ENCODE measurements at regions not wholly inside any gene's neighbourhood (a gene's known extent, or its start where the extent isn't known, plus 50 kb on each side); places are given as distances from the start of the nearest gene placed in this dataset.
A peak's percentile ranks its signal among the peaks of the same experiment; 100 is the strongest.

DNA sequence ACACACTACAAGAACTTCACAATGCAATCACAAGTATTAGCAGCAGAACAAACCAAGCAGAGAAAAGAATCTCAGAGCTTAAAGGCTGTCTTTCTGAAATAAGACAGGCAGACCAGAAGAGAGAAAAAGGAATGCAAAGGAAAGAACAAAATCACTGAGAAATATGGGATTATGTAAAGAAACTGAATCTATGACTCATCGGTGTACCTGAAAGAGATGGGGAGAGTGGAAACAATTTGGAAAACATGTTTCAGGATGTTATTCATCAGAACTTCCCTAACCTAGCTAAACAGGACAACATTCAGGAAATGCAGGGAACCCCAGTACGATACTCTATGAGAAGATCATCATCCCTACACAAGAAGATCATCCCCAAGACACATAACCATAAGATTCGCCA is 499.0 kb upstream of the CHAC2 start:
- CTCF ChIA-PET: interaction anchor here (0.6 to 0.8 kb wide), 2 partner anchors 16 to 749 kb away, joined by 3 to 6 read pairs; no protein-coding TSS in a partner anchor
- peaks cover 4% of the 10 kb centered on the region; the same call in 1 of the 2 replicates for H3K9me2 ChIP-seq (ENCODE audit: insufficient read depth)
- no peak for DNase-seq
- intact Hi-C loops (cut with micrococcal nuclease; ENCODE audit: unreplicated experiment): loop anchor here (5.0 kb wide), 1 partner anchor 456 kb away; no protein-coding TSS in a partner anchor
- BruUV-seq (replicated peaks): no TSS peak
- no peaks in the 10 kb centered on the region; the same call in 1 of the 2 replicates for H3F3A ChIP-seq (ENCODE audit: insufficient read depth, low read depth)
- POLR2A ChIA-PET (ENCODE audit: unreplicated experiment): no interaction called here
- no peaks in the 10 kb centered on the region for H3K79me2 ChIP-seq (ENCODE audit: low read depth)
- no peaks in the 10 kb centered on the region for H4K20me1 ChIP-seq (ENCODE audit: insufficient read depth)
- no peak overlapping the region for H3K27ac ChIP-seq
- no peak for TF ChIP-seq CTCF (conservative IDR thresholded peaks at IDR 0.05)
- H2AFZ ChIP-seq: no peak overlapping the region
- no peak overlapping the region for H3K4me2 ChIP-seq
- peaks cover 7% of the 10 kb centered on the region; the same call in 1 of the 2 replicates for H3K9me3 ChIP-seq (ENCODE audit: insufficient read depth, low read depth)
- peaks cover 3% of the 10 kb centered on the region for H3K4me1 ChIP-seq (replicated peaks; ENCODE audit: insufficient read depth)
- no peak overlapping the region for H3K4me3 ChIP-seq
- H3K36me3 ChIP-seq (ENCODE audit: low read depth): no peaks in the 10 kb centered on the region
- H3K27me3 ChIP-seq (ENCODE audit: insufficient read depth, low read depth): no peaks in the 10 kb centered on the region

DNA sequence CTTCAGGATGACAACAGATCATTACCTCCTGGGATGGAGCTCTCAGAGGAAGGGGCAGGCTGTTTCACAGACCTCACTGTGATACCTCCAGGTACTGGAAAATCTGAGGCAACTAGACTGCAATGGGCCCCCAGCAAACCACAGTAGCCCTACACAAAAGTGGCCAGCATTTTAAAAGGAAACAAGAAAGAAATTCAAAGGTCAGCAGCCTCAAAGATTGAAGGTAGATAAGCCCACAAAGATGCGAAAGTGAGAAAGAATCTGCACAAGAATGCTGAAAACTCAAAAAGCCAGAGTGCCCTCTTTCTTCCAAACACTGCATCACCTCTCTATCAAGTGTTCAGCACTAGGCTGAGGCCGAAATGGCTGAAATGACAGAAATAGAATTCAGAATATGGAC is 499.5 kb upstream of the CHAC2 start:
- H3K4me3 ChIP-seq: no peak overlapping the region
- no TSS peak for BruUV-seq (replicated peaks)
- H3K27ac ChIP-seq: no peak overlapping the region
- no peaks in the 10 kb centered on the region for H3K79me2 ChIP-seq (ENCODE audit: low read depth)
- H3K36me3 ChIP-seq (ENCODE audit: low read depth): no peaks in the 10 kb centered on the region
- peaks cover 7% of the 10 kb centered on the region; the same call in 1 of the 2 replicates for H3K9me3 ChIP-seq (ENCODE audit: insufficient read depth, low read depth)
- H4K20me1 ChIP-seq (ENCODE audit: insufficient read depth): no peaks in the 10 kb centered on the region
- DNase-seq: peak in 1 of 2 experiments; percentile 10
- H3F3A ChIP-seq (ENCODE audit: insufficient read depth, low read depth): no peaks in the 10 kb centered on the region; the same call in 1 of the 2 replicates
- peak; percentile 30; the same call in 1 of the 2 replicates for TF ChIP-seq CTCF (conservative IDR thresholded peaks at IDR 0.05)
- no peak for TF ChIP-seq EZH2 (IDR thresholded peaks at IDR 0.05; ENCODE audit: low read depth)
- ChIA-PET CTCF (no interaction called here), POLR2A (ENCODE audit: unreplicated experiment) (no interaction called here)
- H2AFZ ChIP-seq: no peak overlapping the region
- peaks cover 4% of the 10 kb centered on the region; the same call in 1 of the 2 replicates for H3K9me2 ChIP-seq (ENCODE audit: insufficient read depth)
- intact Hi-C loops (cut with micrococcal nuclease; ENCODE audit: unreplicated experiment): loop anchor here (5.0 kb wide), 1 partner anchor 456 kb away; no protein-coding TSS in a partner anchor
- H3K4me1 ChIP-seq (replicated peaks; ENCODE audit: insufficient read depth): peaks cover 3% of the 10 kb centered on the region
- H3K27me3 ChIP-seq (ENCODE audit: insufficient read depth, low read depth): no peaks in the 10 kb centered on the region
- H3K4me2 ChIP-seq: no peak overlapping the region

DNA sequence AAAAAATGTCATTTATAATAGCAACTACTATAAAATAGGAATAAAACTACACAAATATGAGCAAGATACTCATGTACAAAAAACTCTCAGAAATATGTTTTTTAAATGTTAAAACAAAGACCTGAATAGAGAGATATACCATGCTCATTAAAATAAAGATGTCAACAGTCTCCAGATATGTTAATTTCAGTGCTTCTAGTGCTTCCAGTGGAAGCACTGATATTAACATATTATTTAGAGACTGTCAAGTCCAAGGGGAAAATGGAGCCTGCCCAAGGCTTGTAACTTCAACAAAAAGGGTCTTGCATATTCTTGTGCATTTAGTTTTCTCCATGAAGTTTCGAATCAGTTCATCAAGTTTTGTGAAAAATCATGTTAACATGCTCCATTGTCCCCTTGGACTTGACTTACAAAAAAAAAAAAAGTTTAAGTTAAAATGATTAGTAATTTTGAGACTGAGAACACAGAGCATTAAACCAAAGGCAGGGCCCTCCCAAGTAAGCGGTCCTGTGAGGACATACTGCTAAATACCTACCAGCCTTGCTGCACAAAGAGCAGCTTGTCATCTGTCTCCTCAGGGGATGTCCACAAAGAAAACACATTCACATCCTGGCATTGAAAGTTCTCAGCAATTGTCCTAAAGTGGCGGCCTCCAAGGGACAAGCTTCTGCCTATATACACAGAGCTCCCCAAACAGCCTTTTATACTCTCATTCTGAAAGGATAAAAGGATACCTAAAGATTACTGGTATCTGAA is 501.9 kb upstream of the CHAC2 start:
- ChIA-PET CTCF (no interaction called here), POLR2A (ENCODE audit: unreplicated experiment) (interaction anchor here (0.7 kb wide), 1 partner anchor 215 kb away, joined by 9 read pairs; no protein-coding TSS in a partner anchor)
- H3K36me3 ChIP-seq (ENCODE audit: low read depth): no peaks in the 10 kb centered on the region

More for the DNA sequence above, 501.9 kb upstream of the CHAC2 start:
- no peak overlapping the region for H3K27ac ChIP-seq
- DNase-seq: no peak
- no peak overlapping the region for H3K4me2 ChIP-seq
- no TSS peak for BruUV-seq (replicated peaks)
- H3K4me3 ChIP-seq: no peak overlapping the region
- no peak overlapping the region for H2AFZ ChIP-seq
- H3K9me3 ChIP-seq (ENCODE audit: insufficient read depth, low read depth): no peaks in the 10 kb centered on the region
- H3K79me2 ChIP-seq (ENCODE audit: low read depth): no peaks in the 10 kb centered on the region
- H4K20me1 ChIP-seq (ENCODE audit: insufficient read depth): no peaks in the 10 kb centered on the region
- H3K9me2 ChIP-seq (ENCODE audit: insufficient read depth): peaks cover 4% of the 10 kb centered on the region; the same call in 1 of the 2 replicates
- H3F3A ChIP-seq (ENCODE audit: insufficient read depth, low read depth): no peaks in the 10 kb centered on the region; the same call in 1 of the 2 replicates
- no peaks in the 10 kb centered on the region for H3K27me3 ChIP-seq (ENCODE audit: insufficient read depth, low read depth)
- peaks cover 3% of the 10 kb centered on the region for H3K4me1 ChIP-seq (replicated peaks; ENCODE audit: insufficient read depth)
- intact Hi-C loops (cut with micrococcal nuclease; ENCODE audit: unreplicated experiment): loop anchor here (5.0 kb wide), 1 partner anchor 453 kb away; no protein-coding TSS in a partner anchor
- no peak for TF ChIP-seq EZH2 (IDR thresholded peaks at IDR 0.05; ENCODE audit: low read depth)
- TF ChIP-seq CTCF (conservative IDR thresholded peaks at IDR 0.05): no peak

Measured in PC-9 (cell line).